ENCODE measurements at regions not wholly inside any gene's neighbourhood (a gene's known extent, or its start where the extent isn't known, plus 50 kb on each side); places are given as distances from the start of the nearest gene placed in this dataset.
A peak's percentile ranks its signal among the peaks of the same experiment; 100 is the strongest.
"Not testable (repeated sequence)": the region's sequence is repeated elsewhere in the genome, so short reads cannot be mapped to it uniquely, and the experiment has no call there.

DNA sequence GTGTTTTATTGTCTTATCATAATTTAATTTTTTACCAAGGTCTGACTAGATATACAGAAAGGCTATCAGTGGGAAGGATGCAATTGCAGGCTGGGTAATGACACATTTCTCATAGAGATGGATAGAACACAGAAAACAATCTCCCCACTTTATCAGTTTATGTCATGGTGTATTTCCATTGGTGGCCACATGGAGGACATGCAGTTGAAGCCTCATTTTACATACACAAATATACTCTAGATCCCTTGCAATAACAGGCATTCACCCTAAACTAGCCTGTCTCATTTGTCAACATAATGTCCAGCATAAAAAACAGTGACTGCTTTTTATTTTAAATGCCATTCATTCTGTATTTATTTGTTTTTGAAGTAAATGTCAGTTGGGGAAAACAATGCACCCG is 526.3 kb downstream of the GABRG2 start:
- H3K4me1 ChIP-seq: no peaks in the 10 kb centered on the region
- peaks cover 9% of the 10 kb centered on the region for H3K9me3 Mint-ChIP-seq (ENCODE audit: unreplicated experiment)
- H3K4me3 Mint-ChIP-seq (ENCODE audit: unreplicated experiment): no peak overlapping the region
- BruUV-seq (replicated peaks): no TSS peak
- H3K4me1 Mint-ChIP-seq (ENCODE audit: low read depth, unreplicated experiment): no peaks in the 10 kb centered on the region
- H3K27ac Mint-ChIP-seq (ENCODE audit: unreplicated experiment): no peak overlapping the region
- H3K27me3 Mint-ChIP-seq (ENCODE audit: insufficient read depth, unreplicated experiment): no peaks in the 10 kb centered on the region
- TF ChIP-seq, protein P1, sequence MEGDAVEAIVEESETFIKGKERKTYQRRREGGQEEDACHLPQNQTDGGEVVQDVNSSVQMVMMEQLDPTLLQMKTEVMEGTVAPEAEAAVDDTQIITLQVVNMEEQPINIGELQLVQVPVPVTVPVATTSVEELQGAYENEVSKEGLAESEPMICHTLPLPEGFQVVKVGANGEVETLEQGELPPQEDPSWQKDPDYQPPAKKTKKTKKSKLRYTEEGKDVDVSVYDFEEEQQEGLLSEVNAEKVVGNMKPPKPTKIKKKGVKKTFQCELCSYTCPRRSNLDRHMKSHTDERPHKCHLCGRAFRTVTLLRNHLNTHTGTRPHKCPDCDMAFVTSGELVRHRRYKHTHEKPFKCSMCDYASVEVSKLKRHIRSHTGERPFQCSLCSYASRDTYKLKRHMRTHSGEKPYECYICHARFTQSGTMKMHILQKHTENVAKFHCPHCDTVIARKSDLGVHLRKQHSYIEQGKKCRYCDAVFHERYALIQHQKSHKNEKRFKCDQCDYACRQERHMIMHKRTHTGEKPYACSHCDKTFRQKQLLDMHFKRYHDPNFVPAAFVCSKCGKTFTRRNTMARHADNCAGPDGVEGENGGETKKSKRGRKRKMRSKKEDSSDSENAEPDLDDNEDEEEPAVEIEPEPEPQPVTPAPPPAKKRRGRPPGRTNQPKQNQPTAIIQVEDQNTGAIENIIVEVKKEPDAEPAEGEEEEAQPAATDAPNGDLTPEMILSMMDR (IDR thresholded peaks at IDR 0.05; ENCODE audit: insufficient read depth in 1 of 2, low read depth in 1 of 2, low read length in 1 of 2, severe bottlenecking in 1 of 2, unreplicated experiment in 1 of 2): peak; percentile 37 to 63
- no peaks in the 10 kb centered on the region for H3K36me3 Mint-ChIP-seq (ENCODE audit: insufficient read depth, unreplicated experiment)
- ChIA-PET POLR2A (no interaction called here), CTCF (no interaction called here)
- intact Hi-C loops (cut with micrococcal nuclease; ENCODE audit: unreplicated experiment): loop anchor here (1.0 kb wide), 1 partner anchor 753 kb away; no protein-coding TSS in a partner anchor
- no peaks in the 10 kb centered on the region; the same call in 1 of the 2 replicates for H3K9me3 ChIP-seq
- H3K27me3 ChIP-seq (replicated peaks; ENCODE audit: control insufficient read depth, insufficient read depth, low read length): no peaks in the 10 kb centered on the region
- peak in 1 of 2 experiments; percentile 6 for DNase-seq
- no peaks in the 10 kb centered on the region for H3K36me3 ChIP-seq (ENCODE audit: control insufficient read depth, insufficient read depth, low read length)
- H3K4me3 ChIP-seq (ENCODE audit: low read depth, low read length): no peak overlapping the region

- Mint-ChIP-seq H3K9me3 (ENCODE audit: unreplicated experiment) (peaks cover 11% of the 10 kb centered on the region), H3K36me3 (ENCODE audit: insufficient read depth, unreplicated experiment) (no peaks in the 10 kb centered on the region), H3K4me1 (ENCODE audit: low read depth, unreplicated experiment) (no peaks in the 10 kb centered on the region), H3K27ac (ENCODE audit: unreplicated experiment) (no peak overlapping the region), H3K27me3 (ENCODE audit: insufficient read depth, unreplicated experiment) (no peaks in the 10 kb centered on the region), H3K4me3 (ENCODE audit: unreplicated experiment) (no peak overlapping the region)
- CTCF ChIA-PET: no interaction called here
- BruUV-seq (replicated peaks): no TSS peak
- TF ChIP-seq, protein P1 (IDR thresholded peaks at IDR 0.05; ENCODE audit: insufficient read depth in 1 of 2, low read depth in 1 of 2, low read length in 1 of 2, severe bottlenecking in 1 of 2, unreplicated experiment in 1 of 2): no peak
- POLR2A ChIA-PET: no interaction called here
- Histone ChIP-seq H3K4me1 (no peaks in the 10 kb centered on the region), H3K36me3 (ENCODE audit: control insufficient read depth, insufficient read depth, low read length) (no peaks in the 10 kb centered on the region), H3K27me3 (replicated peaks; ENCODE audit: control insufficient read depth, insufficient read depth, low read length) (no peaks in the 10 kb centered on the region), H3K4me3 (ENCODE audit: low read depth, low read length) (no peak overlapping the region), H3K9me3 (peaks cover 12% of the 10 kb centered on the region)
- no peak for DNase-seq
- intact Hi-C loops (cut with micrococcal nuclease; ENCODE audit: unreplicated experiment): no loop called here
Measured at GRCh38 chr5:162603443-162604070, 536.0 kb downstream of the GABRG2 start.

- Mint-ChIP-seq H3K9me3 (ENCODE audit: unreplicated experiment) (no peaks in the 10 kb centered on the region), H3K36me3 (ENCODE audit: insufficient read depth, unreplicated experiment) (no peaks in the 10 kb centered on the region), H3K27ac (ENCODE audit: unreplicated experiment) (no peak overlapping the region), H3K27me3 (ENCODE audit: insufficient read depth, unreplicated experiment) (no peaks in the 10 kb centered on the region), H3K4me1 (ENCODE audit: low read depth, unreplicated experiment) (no peaks in the 10 kb centered on the region), H3K4me3 (ENCODE audit: unreplicated experiment) (no peak overlapping the region)
- DNase-seq: no peak
- no peaks in the 10 kb centered on the region for H3K36me3 ChIP-seq (ENCODE audit: control insufficient read depth, insufficient read depth, low read length)
- H3K4me1 ChIP-seq: no peaks in the 10 kb centered on the region
- H3K27me3 ChIP-seq (replicated peaks; ENCODE audit: control insufficient read depth, insufficient read depth, low read length): no peaks in the 10 kb centered on the region
- TF ChIP-seq, protein P1 (IDR thresholded peaks at IDR 0.05; ENCODE audit: insufficient read depth in 1 of 2, low read depth in 1 of 2, low read length in 1 of 2, severe bottlenecking in 1 of 2, unreplicated experiment in 1 of 2): peak; percentile 23 to 25
- CTCF ChIA-PET: no interaction called here
- 0 out of 2 replicates have a peak, but pooled peaks cover 3% of the 10 kb centered on the region for H3K9me3 ChIP-seq
- intact Hi-C loops (cut with micrococcal nuclease; ENCODE audit: unreplicated experiment): no loop called here
- H3K4me3 ChIP-seq (ENCODE audit: low read depth, low read length): no peak overlapping the region
- BruUV-seq (replicated peaks): no TSS peak
- POLR2A ChIA-PET: no interaction called here
Measured at GRCh38 chr5:162607879-162608278, 540.3 kb downstream of the GABRG2 start.

DNA sequence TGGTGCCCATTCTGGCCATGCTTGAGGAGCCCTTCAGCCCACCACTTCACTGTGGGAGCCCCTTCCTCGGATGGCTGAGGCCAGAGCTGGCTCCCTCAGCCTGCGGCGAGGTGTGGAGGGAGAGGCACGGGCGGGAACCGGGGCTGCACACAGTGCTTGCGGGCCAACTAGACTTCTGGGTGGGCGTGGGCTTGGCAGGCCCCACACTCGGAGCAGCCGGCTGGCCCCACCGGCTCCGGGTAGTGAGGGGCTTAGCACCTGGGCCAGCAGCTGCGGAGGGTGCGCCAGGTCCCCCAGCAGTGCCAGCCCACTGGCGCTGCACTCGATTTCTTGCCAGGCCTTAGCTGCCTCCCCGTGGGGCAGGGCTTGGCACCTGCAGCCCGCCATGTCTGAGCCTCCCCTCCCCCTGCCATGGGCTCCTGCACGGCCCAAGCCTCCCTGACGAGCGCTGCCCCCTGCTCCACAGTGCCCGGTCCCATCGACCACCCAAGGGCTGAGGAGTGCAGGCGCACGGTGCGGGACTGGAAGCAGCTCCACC is 554.2 kb downstream of the GABRG2 start:
- H3K36me3 Mint-ChIP-seq (ENCODE audit: insufficient read depth, unreplicated experiment); H3K36me3 ChIP-seq (ENCODE audit: control insufficient read depth, insufficient read depth, low read length); H3K4me3 Mint-ChIP-seq (ENCODE audit: unreplicated experiment); H3K27me3 Mint-ChIP-seq (ENCODE audit: insufficient read depth, unreplicated experiment); H3K27me3 ChIP-seq (replicated peaks; ENCODE audit: control insufficient read depth, insufficient read depth, low read length); POLR2A ChIA-PET; BruUV-seq (replicated peaks); intact Hi-C loops (cut with micrococcal nuclease; ENCODE audit: unreplicated experiment); DNase-seq; CTCF ChIA-PET; H3K4me1 ChIP-seq; H3K9me3 Mint-ChIP-seq (ENCODE audit: unreplicated experiment); H3K4me1 Mint-ChIP-seq (ENCODE audit: low read depth, unreplicated experiment); H3K27ac Mint-ChIP-seq (ENCODE audit: unreplicated experiment); H3K4me3 ChIP-seq (ENCODE audit: low read depth, low read length); H3K9me3 ChIP-seq: not testable (repeated sequence)

Data from Caco-2 (cell line).